Astrocyte of the hippocampus (primary cell): ENCODE measurements at regions not wholly inside any gene's neighbourhood (a gene's known extent, or its start where the extent isn't known, plus 50 kb on each side); places are given as distances from the start of the nearest gene placed in this dataset.

Source experiments
- DNase-seq: peaks from one replicate; pipeline ENCODE4 v3.0.0; 2011; ENCODE audit warnings: low read depth, low spot score

DNA sequence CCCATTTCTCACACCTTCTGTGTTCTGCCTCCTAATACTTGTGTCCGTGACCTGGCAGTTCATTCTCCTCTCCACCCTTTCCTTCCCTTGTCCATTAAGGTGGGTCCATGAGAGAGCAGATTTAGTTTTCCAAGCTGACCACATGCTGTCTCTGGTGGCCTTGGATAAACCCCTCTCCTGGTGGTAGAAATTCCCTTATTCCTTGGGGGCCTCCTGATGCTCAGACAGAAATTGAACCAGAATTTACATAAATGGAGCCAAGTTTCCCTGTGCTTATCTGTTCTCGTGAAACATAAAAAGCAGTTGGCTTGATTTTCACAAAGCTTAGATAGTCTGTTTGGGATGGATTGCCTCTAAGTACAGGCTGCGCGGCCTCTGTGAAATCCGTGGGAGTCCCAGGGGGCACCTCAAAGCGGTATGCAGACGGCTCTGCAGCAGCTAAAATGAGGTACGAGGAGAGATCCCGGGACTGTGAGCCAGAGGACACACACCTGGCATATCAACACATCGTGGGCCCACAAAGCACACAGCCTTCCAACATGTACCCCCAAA lies 101.0 kb upstream of the NMNAT3 start:
- DNase-seq: no peak

DNA sequence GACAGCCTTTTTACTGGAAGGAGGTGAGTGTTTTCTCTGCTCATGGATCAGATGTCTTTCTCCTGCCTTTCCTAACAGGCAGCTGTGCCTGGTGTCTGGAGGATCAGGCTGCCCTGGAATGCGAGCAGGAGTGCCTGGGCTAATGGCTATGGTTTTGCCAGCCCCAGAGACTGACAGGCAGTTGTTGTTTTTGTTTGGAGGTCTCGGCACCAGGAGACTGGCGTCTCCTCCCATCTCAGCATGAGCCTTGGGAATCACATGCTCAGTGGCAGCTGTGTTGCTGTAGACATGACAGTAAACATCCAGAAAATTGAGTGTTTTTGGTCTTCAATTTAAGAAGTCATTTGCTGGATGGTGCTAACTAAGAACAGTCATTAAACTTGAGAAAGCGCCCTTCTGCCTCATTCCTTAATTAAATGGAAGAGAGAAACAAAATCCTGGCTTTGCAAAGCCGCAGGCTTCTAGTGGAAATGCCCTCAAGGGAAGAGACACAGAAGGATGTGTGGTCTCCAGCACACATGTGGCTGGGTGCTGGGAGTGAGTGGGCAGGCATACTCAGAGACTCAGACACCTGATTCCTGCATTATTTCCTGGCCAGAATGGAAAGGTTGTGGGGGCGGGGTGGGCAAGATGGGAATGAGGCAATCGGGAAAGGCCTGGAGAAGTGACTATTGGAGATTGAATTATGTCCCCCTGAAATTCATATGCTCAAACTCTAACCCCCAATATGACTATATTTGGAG lies 97.0 kb upstream of the NMNAT3 start:
- peak; percentile 93 for DNase-seq

DNA sequence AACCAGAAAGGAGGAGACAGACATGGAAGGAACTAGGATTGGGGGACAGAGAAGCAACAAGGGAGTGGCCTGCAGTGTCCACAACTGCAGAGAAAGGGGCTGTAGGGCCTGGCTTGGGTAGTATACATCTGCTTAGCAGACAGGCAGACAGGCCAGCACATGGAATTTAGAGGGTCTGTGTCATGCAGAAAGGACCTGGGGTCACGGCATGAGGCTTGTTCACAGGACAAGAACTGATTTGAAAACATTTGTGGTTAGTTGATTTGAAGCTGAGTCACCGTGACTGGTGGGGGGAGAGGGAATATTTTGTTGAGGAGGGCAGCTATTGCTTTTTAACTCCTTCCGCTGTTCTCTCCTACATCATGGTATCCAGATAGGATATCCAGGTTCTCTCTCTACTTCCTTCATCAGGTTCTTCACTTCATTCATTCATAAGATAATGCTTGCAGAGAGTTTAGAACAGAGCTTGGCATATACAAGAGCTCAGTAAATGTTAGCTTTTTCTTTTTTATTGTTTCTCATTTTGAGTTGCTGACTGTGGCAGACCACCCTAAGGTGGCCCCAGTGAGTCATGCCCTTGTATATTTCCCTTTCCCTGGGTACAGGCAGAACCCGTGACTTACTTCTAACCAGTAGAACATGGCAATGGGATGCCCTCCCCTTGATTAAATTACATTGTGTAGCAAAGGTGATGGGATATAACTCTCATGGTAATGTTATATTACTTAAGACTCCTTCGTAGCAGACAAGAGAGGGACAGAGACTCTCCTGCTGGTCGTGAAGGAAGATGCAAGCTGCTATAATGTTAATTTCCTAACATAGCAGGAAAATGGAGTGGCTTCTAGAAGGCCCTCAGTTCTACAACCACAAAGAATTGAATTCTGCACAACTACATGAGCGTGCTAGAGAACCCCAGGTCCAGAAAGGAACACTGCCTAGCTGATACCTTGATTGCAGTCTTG lies 95.0 kb upstream of the NMNAT3 start:
- DNase-seq: peak; percentile 95

DNA sequence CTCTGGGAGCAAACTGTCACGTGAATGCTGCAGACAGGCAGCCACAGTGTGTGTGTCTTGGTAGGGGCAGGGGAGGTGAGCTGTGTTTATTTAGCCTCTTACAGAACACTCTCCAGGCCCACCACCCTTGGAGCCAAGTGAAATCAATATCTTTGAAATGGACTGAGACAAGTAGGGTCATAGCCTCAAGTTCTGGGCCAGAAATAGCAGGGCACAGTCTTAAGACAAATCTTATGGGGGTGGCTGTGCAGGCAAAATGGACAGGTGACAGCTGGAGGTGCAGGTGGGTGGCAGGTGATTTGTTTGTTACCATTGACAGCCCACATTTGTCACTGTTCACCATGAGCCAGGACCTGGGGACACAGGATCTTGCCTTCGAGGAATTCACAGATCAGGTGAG lies 93.6 kb upstream of the NMNAT3 start:
- DNase-seq: peak; percentile 26

DNA sequence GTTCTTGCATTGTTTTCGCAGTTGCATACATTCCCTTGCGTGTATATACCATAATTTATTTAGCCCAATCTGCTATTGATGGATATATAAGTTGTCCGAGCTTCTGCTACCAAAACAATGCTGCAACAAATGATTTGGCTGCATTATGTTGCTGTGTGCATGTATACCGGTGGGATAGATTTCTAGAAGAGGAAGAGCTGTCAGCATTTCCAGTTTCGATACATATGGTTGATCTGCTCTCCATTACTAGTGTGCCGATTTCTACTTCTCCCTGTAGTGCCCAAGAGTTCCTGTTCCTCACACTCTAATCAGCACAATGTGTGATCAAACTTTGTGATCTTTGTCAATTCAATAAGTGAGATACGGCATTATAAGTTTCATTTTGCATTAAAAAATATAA lies 92.8 kb upstream of the NMNAT3 start:
- no peak for DNase-seq

DNA sequence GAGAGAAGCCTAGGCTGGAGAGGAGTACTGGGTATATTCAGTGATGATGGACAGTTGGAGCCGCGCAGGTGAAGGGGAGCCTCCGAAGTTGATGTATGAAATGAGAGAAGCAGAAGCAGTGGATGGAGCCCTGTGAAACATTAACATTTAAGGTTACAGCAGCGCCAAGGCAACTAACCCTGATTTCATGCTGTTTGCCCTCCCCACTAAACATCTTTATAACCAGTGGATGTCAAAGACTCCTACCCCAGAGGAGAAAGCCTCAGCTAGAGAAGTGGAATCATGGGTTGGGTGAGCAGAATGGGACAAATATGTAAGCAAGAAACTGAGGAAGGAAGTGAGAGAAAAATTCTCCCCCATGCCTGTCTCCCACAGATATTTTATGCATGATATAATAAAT lies 92.0 kb upstream of the NMNAT3 start:
- no peak for DNase-seq

DNA sequence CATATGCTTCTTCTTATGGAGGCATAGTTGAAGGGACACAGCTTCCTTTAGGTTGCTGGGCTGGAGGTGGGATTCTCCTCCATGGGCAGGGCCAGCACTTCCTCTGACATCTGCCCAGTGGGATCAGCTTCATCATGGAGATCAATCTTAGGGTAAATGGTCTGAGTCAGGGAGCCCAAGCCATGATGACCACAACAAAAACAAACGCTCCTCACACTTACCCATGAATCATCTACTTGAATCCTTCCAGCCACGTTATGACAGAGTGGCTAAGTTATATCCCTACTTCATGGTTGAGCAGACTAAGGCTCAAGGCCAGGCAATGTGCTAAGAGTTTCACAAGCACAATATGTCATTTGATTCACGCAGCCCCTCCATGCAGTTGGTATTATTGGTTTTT lies 87.2 kb upstream of the NMNAT3 start:
- peak; percentile 89 for DNase-seq

DNA sequence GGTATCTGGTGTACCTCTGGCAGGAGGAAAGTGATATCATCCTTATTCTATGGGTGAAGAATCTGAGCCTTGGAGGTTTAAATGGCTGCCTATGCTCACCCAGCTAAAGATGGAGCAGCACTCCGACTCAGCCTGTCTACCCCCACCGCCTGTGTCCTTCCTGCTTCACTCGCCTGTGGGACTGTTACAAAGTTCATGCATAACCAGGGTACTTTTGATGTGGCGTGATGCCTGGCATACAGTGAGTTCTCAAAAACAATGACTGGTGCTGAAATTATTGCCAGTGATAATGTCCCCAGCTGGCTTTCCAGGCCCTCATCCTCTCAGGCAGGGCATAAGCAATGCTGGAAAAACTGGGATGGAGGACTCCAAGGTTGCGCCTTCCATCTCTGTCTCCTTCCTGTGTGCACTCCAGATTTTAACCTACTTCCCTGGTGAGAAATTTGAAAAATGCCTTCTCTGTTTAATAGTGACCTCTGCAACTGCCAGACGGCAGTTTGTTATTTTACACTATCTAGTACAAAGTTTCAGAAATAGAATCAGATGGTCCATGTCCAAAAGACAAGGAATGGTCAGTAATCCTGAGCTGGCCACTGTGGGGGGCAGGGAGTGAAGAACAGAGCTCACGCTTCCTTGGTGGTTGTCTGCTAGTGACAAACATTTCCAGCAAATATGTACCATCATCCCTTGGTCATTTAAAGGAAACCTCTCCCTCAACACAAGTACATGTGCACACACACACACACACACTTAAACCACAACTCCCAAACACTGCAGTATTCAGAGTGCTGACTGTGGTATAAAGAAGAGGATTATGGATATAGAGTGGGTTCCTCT lies 86.5 kb upstream of the NMNAT3 start:
- peak; percentile 51 for DNase-seq

DNA sequence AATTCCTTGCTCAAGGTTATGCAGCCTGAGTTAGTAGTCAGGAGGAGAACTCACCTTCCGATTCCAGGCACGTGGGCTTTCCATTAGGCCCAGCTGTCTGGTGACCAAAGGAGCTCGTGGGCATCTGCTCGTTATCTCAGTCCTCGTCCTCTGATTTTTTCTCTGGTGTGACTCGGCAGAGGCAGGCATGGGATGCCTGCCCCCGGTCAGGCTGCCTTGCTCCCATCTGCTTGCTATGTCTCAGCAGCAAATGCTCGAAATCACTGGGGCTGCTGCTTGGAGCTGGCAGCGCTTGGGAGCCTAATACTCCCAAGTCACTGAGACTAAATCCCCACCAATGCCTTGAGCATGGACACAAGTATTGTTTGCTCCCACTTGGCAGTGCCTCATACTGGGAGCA lies 84.5 kb upstream of the NMNAT3 start:
- no peak for DNase-seq

DNA sequence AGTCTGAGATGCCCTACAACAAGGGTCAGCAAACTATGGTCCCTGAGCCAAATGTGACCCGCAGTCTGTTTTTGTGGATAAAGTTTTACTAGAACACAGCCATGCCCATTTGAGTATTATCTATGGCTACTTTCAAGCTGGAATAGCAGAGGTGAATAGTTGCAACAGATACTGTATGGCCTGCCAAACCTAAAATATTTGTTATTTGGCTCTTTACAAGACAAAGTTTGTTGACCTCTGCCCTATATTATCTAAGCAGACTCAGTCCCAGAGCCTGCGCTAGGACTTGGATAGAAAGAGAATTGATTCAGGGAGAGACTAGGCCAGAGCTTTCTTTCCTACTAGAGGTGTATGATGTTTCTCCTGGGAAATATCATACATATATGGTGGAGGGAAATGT lies 81.7 kb upstream of the NMNAT3 start:
- DNase-seq: no peak

DNA sequence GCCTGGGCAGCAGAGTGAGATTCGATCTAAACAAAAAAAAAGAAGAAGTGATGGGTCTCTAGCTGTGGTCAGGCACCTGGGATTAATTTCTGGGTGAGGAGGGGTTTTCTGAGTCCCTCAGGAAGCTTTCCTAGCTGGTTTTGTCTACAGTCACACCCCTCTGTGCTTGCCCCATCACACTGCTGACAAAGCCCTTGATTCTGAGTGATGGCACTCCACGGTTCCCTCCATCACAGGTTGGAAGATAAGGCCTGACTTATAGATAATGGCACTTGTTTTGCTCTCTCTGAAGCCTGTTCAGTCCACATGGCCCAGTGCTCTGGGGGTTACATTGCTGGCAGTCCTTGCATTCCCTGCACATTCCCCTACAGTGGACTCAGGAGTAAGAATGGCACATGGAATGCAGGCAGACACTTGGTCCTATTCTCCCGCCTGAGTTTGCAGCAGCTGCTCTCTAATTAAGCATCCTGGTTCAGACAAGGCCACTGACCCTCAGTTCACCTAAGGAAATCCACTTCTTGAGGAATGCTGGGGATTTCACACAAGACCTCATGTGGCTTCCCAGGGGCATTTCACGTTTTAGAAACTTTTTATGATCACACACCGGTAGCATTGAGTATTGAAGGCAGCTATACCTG lies 81.0 kb upstream of the NMNAT3 start:
- DNase-seq: peak; percentile 95

DNA sequence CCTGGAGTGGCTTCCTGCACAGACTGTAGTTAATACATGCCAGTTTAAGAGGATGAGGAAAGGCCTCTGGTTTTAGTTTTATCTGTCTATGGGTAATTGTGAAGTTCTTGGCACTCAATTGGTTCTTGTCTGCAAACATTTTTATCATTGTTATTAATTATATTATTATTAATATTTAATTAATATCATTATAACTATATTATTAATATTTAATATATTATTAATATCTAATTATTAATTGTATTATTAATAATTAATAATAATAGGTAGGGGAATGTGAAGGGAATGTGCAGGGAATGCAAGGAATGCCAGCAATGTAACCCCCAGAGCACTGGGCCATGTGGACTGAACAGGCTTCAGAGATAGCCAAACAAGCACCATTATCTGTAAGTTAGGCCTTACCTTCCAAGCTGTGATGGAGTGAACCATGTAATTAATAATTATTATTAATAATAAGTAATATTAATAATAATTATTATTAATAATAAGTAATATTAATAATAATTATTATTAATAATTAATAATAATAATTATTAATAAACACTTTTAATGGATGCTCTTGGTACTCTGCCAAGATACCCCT lies 79.8 kb upstream of the NMNAT3 start:
- no peak for DNase-seq

DNA sequence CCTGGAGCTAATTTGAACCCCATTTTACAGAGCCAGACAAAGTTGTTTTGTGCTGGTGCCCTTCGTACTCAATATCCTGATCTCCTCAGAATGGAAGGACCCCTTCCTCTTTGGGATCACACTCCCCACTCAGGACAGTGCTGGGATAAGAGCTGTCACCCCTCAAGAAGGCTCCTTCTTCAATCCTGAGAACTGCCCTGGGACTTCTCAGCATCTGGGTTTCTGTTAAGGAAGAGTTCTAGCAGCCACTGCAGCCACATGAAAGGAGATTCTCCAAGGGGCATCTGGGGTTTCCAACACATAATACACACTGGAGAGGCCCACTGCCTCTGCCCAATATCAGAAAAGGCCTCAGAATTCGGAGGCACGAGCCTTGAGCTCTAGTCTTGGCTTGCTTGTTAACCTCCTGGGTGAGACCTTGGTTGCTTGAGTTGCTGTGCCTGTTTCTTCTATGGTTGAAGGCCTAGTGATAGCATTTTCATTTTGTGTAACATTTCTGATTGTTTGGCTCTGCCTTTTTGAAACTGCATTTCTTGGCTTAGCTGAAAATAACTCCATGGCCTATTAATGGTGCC lies 78.8 kb upstream of the NMNAT3 start:
- no peak for DNase-seq

DNA sequence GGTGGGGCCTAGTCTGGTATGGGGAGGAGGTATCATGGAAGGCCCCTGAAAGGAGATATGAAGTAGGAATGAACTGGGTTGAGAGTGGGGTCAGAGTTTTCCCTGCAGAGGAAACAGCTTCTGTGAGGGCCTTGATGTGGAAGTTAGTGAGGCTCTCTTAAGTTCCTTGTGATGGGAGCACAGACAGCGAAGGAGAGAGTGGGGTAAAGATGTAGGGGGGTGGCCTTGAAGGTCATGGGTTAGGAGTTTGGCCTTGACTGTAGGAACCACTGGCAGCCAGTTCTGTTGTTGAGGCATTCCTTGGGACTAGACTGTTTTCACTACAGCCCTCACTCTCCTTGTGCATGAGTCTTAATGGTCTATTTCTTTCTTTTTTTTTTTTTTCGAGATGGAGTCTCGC lies 77.8 kb upstream of the NMNAT3 start:
- DNase-seq: no peak

DNA sequence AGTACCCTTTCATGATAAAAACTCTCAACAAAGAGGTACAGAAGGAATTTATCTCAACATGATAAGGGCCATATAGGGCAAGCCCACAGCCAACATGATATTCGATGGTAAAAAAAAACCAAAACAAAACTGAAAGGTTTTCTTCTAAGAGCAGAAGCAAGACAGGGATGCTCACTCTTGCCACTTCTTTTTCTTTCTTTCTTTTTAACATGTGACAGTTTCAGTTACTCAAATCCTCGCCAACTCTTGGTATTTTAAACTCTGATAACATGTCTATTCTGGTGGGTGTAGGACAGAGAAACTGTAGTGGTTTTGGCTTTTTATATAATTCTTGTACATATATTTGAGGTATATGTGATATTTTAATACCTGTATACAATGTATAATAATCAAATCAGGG lies 74.0 kb upstream of the NMNAT3 start:
- no peak for DNase-seq

DNA sequence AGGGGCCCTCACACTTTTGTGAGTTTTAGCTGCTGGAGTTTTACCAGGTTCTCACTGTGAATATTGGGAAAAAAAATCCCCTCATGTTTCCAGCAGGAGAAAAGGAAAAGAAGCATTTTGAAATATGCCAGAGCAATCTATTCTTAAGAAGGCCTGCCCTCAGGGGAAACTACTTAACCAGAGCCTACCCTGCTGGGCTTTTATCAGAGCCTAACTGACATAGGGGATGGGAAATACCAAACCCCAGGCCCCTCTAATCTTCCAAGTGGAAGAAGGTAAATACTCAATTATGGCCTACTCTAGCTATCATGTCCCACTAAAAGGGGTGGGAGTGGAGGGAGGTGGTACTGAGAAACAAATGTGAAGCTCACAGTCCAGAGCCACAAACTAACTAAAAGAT lies 68.7 kb upstream of the NMNAT3 start:
- DNase-seq: no peak

DNA sequence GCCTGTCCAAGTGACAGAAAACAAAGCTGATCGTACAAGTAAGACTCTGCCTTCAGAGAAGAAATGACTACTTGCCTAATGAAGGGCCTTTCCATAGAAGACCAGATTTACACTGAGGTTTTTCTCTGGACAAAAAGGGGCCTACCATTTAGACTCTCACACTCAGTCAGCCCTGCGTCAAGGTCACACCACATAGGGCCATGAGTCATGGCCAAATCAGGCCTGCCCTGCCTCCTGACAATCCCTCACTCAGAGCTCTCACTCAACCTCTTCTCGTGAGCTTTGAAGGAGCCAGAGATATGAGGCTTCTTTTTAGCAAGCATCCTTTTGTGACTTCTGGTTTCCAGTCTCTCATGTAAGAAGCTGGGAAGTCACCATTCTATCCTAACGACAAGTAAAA lies 68.1 kb upstream of the NMNAT3 start:
- DNase-seq: peak; percentile 79

DNA sequence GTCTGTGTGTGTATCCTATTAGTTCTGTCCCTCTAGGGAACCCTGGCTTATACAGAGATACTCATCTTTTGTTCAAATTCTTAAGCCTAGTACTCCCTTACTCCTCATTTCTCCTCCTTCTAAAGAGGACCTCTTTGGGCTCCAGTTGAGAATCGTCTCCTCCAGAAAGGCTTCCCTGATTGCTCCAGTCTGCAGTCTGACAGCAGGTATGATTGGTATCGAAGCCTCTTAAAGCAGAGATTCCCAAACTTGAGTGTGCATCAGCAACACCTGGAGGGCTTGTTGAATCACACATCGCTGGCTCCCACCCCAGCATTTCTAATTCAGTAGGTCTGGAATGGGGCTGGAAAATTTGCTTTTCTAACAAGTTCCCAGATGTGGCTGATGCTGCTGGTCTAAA lies 60.9 kb upstream of the NMNAT3 start:
- DNase-seq: no peak

DNA sequence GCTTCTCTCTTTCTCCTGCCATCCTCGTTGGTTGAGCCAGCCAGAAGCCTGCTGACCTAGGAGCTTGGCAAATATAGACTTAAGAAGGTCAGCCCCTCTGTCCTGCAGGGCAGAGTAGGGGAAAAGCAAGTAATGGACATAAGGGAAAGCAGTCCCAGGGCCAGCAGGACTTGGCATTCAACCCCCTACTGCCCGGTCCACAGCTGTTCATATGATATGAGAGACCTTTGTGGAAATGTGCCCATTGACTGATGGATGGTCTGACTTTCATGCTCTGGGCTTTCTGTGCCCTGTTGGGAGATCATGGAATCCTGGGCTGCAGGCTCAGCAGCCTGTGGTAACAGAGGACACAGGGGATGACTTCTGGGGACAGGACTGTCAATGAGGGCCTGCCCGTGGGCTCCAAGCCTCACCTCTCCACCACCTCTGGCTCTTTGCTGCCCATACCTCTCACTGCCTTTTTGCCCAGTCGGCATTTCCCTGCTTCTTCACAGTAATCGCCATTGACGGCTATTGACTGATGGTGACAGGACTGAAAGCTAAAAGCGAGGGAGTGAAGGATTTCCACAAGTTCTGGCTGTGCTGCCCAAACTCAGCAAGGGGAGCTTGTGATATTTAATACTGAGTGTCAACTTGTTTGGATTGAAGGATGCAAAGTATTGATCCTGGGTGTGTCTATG lies 60.0 kb upstream of the NMNAT3 start:
- DNase-seq: no peak

DNA sequence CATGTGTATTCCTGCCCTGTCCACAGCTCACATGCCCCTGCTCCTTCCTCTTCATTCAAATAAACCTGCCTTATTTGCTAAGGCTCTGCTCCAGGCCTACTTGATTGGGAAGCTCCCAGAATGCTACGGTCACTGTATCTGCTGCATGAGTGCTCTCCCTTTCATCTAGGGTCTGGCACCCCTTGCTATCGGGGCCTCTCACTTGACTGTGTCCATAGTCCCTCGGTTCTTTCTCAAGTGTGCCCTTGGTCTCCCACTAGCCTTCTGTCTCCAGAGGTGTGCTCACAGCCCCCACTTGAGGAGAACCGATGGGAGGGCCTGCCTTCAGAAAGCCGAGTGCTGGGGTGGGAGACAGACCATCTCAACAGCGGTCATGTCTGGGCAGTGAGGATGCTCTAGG lies 57.4 kb upstream of the NMNAT3 start:
- DNase-seq: no peak
